Stimulated activated CD4-positive, alpha-beta T cell treated with anti-CD3 and anti-CD28 coated beads, Interleukin-15, amount 100 ng/mL, for 24 hours (primary cell): ENCODE measurements at regions not wholly inside any gene's neighbourhood (a gene's known extent, or its start where the extent isn't known, plus 50 kb on each side); places are given as distances from the start of the nearest gene placed in this dataset.

Experiments used
- DNase-seq: peaks from one replicate; pipeline ENCODE4 v3.0.0-alpha.2; 2020

DNA sequence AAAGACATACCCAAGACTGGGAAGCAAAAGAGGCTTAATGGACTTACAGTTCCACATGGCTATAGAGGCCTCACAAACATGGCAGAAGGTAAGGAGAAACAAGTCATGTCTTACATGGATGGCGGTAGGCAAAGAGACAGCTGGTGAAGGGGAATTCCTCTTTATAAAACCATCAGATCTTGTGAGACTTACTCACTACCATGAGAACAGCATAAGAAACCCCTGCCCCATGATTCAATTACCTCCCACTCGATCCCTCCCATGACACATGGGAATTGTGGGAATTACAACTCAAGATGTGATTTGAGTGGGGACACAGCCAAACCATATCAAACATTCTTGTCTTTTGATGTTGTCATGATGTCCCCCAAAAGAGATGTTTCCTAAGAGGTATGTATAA is 103.3 kb downstream of the DUSP10 start:
- DNase-seq, result no peak

DNA sequence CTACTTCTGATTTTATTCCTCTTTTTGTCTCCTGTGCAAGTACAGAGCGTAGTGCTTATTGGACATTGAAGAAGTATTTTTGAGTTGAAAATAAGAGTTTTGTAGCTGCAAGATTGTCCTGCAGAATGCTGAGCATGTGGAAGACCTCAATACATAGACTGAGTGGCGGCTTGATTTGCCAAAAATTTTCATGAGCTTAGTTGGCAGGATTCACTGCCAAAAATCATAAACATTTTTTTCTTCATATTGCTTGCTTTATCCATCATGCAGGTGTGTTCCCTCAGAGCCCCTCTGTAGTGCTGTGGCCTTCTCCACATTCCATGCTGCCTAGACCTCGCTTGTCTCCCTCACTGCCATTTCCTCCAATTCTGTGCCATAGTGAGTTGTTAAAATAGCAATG is 100.1 kb downstream of the DUSP10 start:
- DNase-seq, result no peak

DNA sequence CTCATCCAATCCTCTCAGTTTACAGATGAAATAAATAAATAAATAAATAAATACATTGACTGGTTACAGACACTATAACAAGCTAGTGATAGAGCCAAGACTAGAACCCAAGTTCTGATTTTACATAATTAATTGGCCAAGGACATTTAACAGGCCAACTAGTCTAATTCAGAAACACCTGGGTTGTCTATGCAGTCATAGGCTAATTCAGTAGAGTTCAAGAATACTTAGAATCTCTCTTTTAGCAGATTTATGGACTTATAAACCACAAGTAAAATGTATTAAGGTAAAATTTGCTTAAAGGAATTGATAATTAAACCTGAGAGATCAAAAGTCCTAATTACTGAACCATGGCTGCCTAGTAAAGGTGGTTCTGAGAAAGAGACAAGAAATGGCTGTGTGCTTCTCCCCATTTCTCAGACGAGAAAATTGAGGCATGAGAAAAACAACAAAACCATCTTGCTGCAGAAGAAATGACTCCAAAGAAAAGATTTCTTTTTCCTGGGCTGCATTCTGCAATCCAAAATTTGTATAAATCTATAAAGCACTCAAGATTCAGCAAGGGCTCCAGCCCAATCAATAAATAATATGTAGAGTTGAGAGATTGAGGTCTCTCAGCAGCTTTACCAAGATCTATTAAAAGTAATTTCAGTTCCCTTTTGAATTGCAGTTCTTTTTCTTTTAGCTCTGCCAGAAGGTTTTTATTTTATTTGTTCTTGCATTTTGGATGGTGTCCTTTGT is 98.3 kb downstream of the DUSP10 start:
- no peak for DNase-seq

DNA sequence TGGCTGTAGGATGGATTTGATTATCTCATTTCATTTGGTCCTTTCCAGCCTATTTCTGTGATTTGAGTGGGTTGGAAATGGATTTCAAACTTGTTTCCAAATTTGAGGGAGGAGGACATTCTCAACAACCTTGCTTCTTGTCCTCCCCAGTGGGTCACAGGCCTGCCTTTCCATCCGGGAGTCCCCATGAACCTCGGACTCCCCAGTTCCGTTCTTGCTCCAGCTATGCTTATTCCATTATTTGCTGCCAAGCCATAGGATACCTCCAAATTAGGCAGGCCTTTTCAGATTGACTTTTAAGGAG is 97.8 kb downstream of the DUSP10 start:
- no peak for DNase-seq

DNA sequence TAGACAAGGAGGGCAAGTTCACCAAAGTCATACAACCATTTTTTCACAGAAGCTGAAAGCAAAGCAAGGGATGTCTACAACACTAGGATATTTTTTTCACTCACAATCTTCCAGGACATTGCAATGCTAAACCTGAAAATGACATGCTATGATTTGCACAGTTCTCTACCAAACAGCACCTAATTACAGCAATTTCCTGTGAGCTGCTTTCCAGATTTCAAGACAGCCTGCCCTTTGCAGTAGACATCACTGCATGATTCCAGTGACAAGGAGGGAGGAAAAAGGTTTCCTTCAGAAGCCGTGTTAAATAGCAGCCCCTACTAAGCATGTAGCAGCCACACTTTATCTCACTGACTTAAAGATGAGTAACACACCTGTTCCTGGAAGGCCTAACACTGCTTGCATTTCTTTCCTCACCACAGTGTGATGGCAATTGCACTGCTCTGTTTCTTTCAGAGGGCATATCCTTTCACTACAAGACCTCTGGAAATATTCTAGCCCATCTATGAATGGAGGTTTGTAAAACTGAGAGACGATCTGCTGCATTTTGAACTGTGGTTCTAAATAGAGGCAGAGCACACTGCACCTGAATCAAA is 97.1 kb downstream of the DUSP10 start:
- no peak for DNase-seq

DNA sequence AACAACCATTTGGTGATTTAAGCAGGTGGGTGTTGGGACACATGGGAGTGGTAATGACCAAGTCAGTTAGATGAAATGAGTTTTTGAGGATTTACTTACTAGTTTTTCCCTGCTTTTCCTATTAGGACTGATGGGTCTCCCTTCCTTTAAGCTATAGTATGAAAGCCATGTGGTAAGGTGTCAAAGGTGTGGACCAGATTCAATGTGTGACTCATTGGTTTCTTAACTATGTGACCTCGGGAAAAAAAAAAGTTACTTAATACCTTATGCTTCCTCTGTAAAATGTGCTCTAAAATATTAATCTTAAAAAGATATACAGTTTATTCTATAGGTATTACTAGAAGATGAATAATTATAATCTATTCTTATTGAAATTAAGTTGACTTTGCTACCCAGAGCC is 93.7 kb downstream of the DUSP10 start:
- DNase-seq, result no peak
